BLaER1 (cell line): ENCODE measurements at regions not wholly inside any gene's neighbourhood (a gene's known extent, or its start where the extent isn't known, plus 50 kb on each side); places are given as distances from the start of the nearest gene placed in this dataset.

ENCODE experiments used
- H3K27ac ChIP-seq: shearing (Covaris generic); formaldehyde crosslinking; 2 replicates; pipeline ENCODE4 v1.8.1; 2022
- H3K27me3 ChIP-seq: shearing (Covaris generic); formaldehyde crosslinking; 2 replicates; pipeline ENCODE4 v1.8.1; 2022
- H3K36me3 ChIP-seq: shearing (Covaris generic); formaldehyde crosslinking; 2 replicates; pipeline ENCODE4 v1.8.1; 2022
- H3K4me1 ChIP-seq: shearing (Covaris generic); formaldehyde crosslinking; 2 replicates; pipeline ENCODE4 v1.8.1; 2022
- H3K4me2 ChIP-seq: shearing (Covaris generic); formaldehyde crosslinking; 2 replicates; pipeline ENCODE4 v1.8.1; 2022
- H3K4me3 ChIP-seq: shearing (Covaris generic); formaldehyde crosslinking; 2 replicates; pipeline ENCODE4 v1.8.1; 2022
- H3K9ac ChIP-seq: shearing (Covaris generic); formaldehyde crosslinking; 2 replicates; pipeline ENCODE4 v1.8.1; 2022
- H3K9me3 ChIP-seq: shearing (Covaris generic); formaldehyde crosslinking; 2 replicates; pipeline ENCODE4 v1.8.1; 2022
- H4K20me1 ChIP-seq: shearing (Covaris generic); formaldehyde crosslinking; 2 replicates; pipeline ENCODE4 v1.8.1; 2022
- Cebpa-rat ChIP-seq: shearing (Covaris generic); IDR thresholded peaks from 2 replicates; pipeline ENCODE4 v1.8.1; 2022

DNA sequence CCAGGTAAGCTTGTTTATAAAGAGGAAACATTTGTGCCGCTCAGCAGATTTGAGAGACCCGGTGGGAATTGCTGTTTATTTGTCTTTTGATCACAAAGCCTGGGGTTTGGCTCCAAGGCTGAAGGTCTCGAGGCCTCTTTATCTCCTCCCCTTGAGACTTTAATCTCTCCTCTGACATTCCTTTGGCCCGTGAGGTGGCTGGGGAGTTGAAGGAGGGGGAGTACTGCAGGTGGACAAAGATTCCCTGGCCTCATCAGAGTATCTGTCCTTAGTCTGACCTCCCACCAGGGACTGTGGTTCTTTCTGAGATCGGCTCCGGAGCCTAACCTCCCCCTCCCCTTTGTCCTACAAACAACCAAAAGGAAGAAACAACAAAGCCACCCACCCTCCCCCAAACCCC, 216.5 kb downstream of the MID1IP1 start:
- Histone ChIP-seq H3K27ac (peak overlapping the region; percentile 67), H3K9me3 (no peaks in the 10 kb centered on the region), H3K9ac (peak overlapping the region; percentile 56), H3K4me2 (peak overlapping the region; percentile 84), H4K20me1 (no peaks in the 10 kb centered on the region), H3K27me3 (no peaks in the 10 kb centered on the region), H3K4me1 (peaks cover 34% of the 10 kb centered on the region), H3K36me3 (no peaks in the 10 kb centered on the region), H3K4me3 (no peak overlapping the region)
- TF ChIP-seq Cebpa-rat = no peak

DNA sequence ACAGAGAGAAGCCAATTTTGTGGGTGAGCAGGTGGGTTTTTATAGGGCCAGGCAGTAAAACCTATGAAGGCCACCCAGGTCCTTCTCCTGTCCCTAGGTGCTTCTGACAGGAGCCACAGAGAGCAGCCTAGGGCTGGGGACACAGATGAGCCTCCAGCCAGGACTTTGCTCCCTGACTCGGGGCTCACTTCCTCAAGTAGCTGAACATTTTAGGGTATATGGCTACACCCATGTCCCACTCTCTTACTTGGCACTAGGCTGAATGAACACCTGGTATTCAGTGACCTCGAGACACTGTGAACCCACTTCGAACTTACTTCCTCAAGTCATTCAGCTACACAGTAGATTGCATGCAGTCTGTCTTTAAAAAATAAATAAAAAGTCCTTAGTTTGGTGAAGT, 217.3 kb downstream of the MID1IP1 start:
- peaks cover 34% of the 10 kb centered on the region for H3K4me1 ChIP-seq
- H3K9me3 ChIP-seq = no peaks in the 10 kb centered on the region
- no peaks in the 10 kb centered on the region for H3K36me3 ChIP-seq
- no peak for TF ChIP-seq Cebpa-rat
- no peaks in the 10 kb centered on the region for H3K27me3 ChIP-seq
- H4K20me1 ChIP-seq = no peaks in the 10 kb centered on the region
- H3K9ac ChIP-seq = peak overlapping the region; percentile 56; the same call in 1 of the 2 replicates
- peak overlapping the region; percentile 67 for H3K27ac ChIP-seq
- peak overlapping the region; percentile 84 for H3K4me2 ChIP-seq
- H3K4me3 ChIP-seq = no peak overlapping the region

DNA sequence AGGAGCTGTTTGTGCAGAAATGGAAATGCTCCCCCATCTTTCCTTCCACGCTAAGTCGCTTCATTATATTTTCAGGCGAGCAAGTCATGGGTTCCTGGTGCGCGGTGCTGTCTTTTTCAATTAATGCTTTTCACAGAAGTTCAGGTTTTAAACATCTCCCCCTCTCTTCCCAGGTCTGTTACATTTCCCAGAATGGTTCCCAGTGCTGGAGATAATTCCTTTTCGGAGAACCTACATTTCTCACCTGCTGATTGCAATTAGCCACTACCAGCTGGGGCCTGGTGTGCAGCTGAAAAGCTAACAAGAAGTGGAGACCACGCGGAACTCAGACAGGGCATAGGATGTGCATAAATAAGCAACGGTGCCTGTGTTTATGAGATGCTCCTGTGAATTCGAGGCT, 217.8 kb downstream of the MID1IP1 start:
- no peak for TF ChIP-seq Cebpa-rat
- Histone ChIP-seq H3K4me3 (no peak overlapping the region), H3K9me3 (no peaks in the 10 kb centered on the region), H3K27ac (no peak overlapping the region), H3K36me3 (no peaks in the 10 kb centered on the region), H3K4me2 (peak overlapping the region; percentile 84), H3K27me3 (no peaks in the 10 kb centered on the region), H3K4me1 (peaks cover 34% of the 10 kb centered on the region), H4K20me1 (no peaks in the 10 kb centered on the region), H3K9ac (no peak overlapping the region)

DNA sequence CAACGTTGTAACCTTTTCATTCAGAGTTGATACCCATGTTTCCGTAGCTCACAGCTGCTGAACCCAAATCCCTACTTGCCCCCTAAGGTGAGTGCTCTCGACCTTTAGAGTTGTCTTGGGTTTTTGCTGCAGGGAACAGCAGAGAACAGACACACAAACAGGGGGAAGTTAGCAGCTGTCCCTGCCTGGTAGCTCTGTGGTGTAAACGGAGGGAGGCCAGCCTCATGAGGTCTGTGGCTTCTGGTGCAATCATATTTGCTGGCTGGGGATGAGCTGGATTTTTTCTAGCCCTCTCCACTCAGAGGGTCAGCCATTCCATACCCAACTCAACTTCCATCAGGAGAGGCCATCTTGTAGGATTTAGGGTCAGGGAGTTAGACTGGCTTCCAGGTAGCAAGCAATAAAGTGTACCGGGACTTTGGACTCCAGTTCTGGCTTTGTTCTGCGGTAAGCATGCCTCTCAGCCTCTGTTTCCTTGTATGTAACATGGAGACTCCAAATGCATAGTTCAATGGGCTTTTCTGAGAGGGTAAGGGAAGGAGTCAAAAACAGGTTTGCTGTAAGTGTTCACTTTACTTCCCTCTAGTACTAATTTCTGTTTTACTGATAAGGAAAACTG, 218.9 kb downstream of the MID1IP1 start:
- no peaks in the 10 kb centered on the region for H3K27me3 ChIP-seq
- no peaks in the 10 kb centered on the region for H4K20me1 ChIP-seq
- H3K9me3 ChIP-seq = no peaks in the 10 kb centered on the region
- H3K4me1 ChIP-seq = peaks cover 34% of the 10 kb centered on the region
- H3K9ac ChIP-seq = no peak overlapping the region
- no peaks in the 10 kb centered on the region for H3K36me3 ChIP-seq
- H3K4me3 ChIP-seq = no peak overlapping the region
- peak overlapping the region; percentile 84; the same call in 1 of the 2 replicates for H3K4me2 ChIP-seq
- no peak overlapping the region for H3K27ac ChIP-seq
- no peak for TF ChIP-seq Cebpa-rat

DNA sequence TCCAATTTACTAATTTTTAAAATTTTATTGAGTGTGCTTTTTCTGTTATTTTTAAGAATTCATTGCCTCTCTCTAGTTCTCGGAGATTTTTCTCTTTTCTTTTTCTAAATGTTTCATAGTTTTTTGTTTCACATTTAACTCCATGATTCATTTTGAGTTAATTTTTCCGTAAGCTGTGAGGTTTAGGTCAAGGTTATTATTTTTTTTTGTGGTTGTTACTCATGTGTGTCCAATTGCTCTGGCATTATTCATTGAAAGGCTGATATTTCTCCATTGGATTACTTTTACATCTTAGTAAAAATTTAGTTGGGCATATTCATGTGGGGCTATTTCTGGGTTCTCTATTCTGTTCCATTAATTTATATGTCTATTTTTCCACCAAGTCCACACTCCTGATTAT, 220.8 kb downstream of the MID1IP1 start:
- H3K27me3 ChIP-seq = no peaks in the 10 kb centered on the region
- no peaks in the 10 kb centered on the region for H3K9me3 ChIP-seq
- TF ChIP-seq Cebpa-rat = no peak
- H4K20me1 ChIP-seq = no peaks in the 10 kb centered on the region
- peaks cover 33% of the 10 kb centered on the region for H3K4me1 ChIP-seq
- H3K4me3 ChIP-seq = no peak overlapping the region
- H3K4me2 ChIP-seq = no peak overlapping the region
- no peak overlapping the region for H3K27ac ChIP-seq
- no peaks in the 10 kb centered on the region for H3K36me3 ChIP-seq
- H3K9ac ChIP-seq = no peak overlapping the region

DNA sequence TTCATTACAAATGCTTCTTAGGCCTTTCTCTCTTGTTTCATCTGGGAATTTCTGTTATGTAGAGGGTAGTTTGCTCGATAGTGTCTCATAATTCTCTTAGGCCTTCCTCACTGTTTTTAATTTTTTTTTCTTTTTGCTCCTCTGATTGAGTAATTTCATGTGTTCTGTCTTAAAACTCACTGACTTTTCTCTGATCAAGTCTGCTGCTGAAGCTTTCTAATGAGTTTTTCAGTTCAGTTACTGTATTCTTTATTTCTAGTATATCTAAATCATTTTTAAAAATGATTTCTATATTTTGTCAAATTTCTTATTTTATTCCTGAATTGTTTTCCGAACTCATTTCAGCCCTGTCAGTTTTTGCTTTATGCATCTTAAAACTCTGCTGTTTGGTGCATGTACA, 228.0 kb downstream of the MID1IP1 start:
- no peak for TF ChIP-seq Cebpa-rat
- H3K9me3 ChIP-seq = peaks cover 43% of the 10 kb centered on the region
- no peak overlapping the region for H3K4me3 ChIP-seq
- no peak overlapping the region for H3K27ac ChIP-seq
- no peaks in the 10 kb centered on the region for H3K27me3 ChIP-seq
- H3K4me2 ChIP-seq = no peak overlapping the region
- H3K9ac ChIP-seq = no peak overlapping the region
- no peaks in the 10 kb centered on the region for H4K20me1 ChIP-seq
- H3K4me1 ChIP-seq = no peaks in the 10 kb centered on the region
- no peaks in the 10 kb centered on the region for H3K36me3 ChIP-seq

DNA sequence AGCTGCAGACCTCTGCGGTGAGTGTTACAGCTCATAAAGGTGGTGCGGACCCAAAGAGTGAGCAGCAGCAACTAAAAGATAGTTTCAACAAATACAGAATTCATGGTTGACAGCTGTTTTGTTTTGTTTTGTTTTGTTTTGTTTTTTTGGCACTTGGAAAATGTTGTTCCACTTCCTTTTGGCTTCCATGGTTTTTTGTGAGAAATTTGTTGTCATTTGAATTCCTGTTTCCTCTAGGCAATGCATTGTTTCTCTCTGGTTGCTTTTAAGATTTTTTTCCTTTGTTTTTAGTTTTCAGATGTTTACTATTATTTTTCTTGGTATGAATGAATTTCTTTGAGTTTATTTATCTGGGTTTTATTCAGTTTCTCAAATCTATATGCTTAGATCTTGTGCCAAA, 229.4 kb downstream of the MID1IP1 start:
- no peak overlapping the region for H3K4me3 ChIP-seq
- no peak for TF ChIP-seq Cebpa-rat
- H3K9ac ChIP-seq = no peak overlapping the region
- H3K27me3 ChIP-seq = no peaks in the 10 kb centered on the region
- H3K4me2 ChIP-seq = no peak overlapping the region
- no peak overlapping the region for H3K27ac ChIP-seq
- no peaks in the 10 kb centered on the region for H3K4me1 ChIP-seq
- H3K9me3 ChIP-seq = peaks cover 43% of the 10 kb centered on the region
- no peaks in the 10 kb centered on the region for H3K36me3 ChIP-seq
- no peaks in the 10 kb centered on the region for H4K20me1 ChIP-seq

DNA sequence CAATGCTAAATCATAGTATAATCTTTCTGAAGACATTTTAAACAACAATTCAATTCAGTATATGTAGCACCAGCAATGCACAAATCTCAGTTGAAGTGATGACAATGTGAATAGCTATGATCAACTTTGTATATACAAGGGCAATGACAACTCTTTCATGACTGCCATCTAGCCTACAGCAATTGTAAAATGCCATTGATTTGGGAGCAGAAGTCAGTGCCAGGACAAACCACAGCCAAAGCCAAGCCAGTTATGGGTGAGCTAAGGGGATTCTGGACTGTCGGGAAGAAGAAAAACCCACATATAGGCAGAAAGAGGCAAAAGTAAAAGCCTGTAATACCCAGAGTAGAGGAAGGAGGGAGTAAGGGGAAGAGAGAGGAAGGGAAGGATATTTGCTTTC, 238.6 kb downstream of the MID1IP1 start:
- no peak overlapping the region for H3K27ac ChIP-seq
- no peaks in the 10 kb centered on the region for H3K4me1 ChIP-seq
- TF ChIP-seq Cebpa-rat = no peak
- no peaks in the 10 kb centered on the region for H3K36me3 ChIP-seq
- H3K27me3 ChIP-seq = no peaks in the 10 kb centered on the region
- H3K9me3 ChIP-seq = no peaks in the 10 kb centered on the region
- H3K4me2 ChIP-seq = no peak overlapping the region
- no peak overlapping the region for H3K4me3 ChIP-seq
- no peak overlapping the region for H3K9ac ChIP-seq
- no peaks in the 10 kb centered on the region for H4K20me1 ChIP-seq

DNA sequence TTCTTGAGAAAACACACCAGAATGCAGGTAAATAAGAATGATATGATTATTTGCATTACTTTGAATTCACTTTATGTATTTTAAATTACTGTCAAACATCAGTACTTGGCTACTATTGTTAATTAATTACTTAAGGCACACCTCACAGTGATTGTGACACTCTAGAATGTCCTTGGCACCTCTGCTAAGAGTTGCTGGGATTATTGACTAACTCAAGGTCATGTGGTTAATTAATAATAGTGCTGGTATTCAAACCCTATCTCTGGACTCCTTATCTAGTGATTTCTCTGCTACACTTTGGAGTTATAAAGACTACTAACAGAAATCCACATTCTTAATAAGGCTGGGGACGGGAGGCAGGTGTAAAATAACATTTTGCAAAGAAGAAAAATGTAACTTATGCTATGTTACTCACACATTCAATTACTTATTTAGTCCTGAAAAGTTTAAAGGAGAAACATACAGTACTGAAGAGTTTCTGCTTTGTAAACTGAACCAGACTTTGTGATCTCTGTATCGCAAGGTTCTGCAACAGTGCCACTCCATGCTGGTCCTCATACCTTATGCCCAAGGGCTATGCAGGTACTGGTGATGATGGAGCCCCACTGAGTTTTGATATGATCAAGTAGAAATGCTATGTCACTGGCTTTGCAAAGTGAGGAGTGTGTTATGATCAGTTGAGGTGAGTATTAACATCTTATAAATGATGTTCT, 242.7 kb downstream of the MID1IP1 start:
- Histone ChIP-seq H3K9ac (no peak overlapping the region), H3K4me1 (no peaks in the 10 kb centered on the region), H3K36me3 (no peaks in the 10 kb centered on the region), H3K27ac (no peak overlapping the region), H3K9me3 (no peaks in the 10 kb centered on the region), H3K4me2 (no peak overlapping the region), H3K27me3 (no peaks in the 10 kb centered on the region), H4K20me1 (no peaks in the 10 kb centered on the region), H3K4me3 (no peak overlapping the region)
- TF ChIP-seq Cebpa-rat = no peak

DNA sequence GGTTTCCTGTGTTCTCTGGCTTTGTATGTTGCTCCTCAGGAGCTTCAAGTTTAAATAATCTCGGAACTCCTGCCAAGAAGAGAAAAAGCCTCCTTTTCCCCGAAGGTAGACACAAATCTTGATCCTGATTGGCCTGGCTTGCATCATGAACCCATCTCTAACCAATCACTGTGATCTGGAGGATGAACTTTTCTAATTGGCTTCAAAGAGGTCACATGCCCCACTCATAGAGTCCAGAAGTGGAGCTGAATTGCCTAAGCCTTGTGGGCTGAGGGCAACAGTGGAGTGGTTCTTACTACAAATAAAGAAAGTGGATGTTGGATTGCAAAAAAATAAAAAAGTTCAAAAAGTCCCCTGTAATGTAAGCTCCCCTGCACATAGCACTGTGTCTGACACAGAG, 245.9 kb downstream of the MID1IP1 start:
- H3K9ac ChIP-seq = no peak overlapping the region
- H3K36me3 ChIP-seq = no peaks in the 10 kb centered on the region
- H3K4me1 ChIP-seq = peaks cover 2% of the 10 kb centered on the region
- TF ChIP-seq Cebpa-rat = no peak
- no peak overlapping the region for H3K4me3 ChIP-seq
- no peaks in the 10 kb centered on the region for H3K27me3 ChIP-seq
- no peaks in the 10 kb centered on the region for H3K9me3 ChIP-seq
- no peak overlapping the region for H3K4me2 ChIP-seq
- no peaks in the 10 kb centered on the region for H4K20me1 ChIP-seq
- no peak overlapping the region for H3K27ac ChIP-seq
